GM19238 (cell line): ENCODE measurements at regions not wholly inside any gene's neighbourhood (a gene's known extent, or its start where the extent isn't known, plus 50 kb on each side); places are given as distances from the start of the nearest gene placed in this dataset.
"Not testable (repeated sequence)": the region's sequence is repeated elsewhere in the genome, so short reads cannot be mapped to it uniquely, and the experiment has no call there.

Experiments used
- DNase-seq: peaks from one replicate; pipeline ENCODE4 v3.0.0; 2011; ENCODE audit warnings: low spot score; ENCODE audit not compliant: insufficient read length

DNA sequence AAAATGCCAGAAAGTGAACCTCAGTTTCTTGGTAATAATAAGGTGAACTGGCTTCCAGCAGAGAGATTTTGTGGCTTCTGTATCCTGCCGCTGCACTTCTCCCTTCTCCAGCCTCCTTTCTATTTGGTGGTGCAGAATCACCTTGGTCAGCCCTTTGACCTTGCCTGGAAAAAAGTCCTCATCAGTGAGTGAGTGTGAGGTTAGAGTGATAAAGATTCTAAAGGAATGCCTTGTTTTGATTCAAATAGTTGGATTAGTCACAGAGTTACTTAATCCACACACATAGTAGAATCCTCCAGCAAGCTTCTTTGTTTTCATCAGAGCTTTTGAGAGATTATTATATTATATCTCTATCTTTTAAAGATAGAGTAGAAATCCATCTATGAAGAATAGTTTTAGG lies 140.9 kb downstream of the KCNRG start:
- DNase-seq: no peak

DNA sequence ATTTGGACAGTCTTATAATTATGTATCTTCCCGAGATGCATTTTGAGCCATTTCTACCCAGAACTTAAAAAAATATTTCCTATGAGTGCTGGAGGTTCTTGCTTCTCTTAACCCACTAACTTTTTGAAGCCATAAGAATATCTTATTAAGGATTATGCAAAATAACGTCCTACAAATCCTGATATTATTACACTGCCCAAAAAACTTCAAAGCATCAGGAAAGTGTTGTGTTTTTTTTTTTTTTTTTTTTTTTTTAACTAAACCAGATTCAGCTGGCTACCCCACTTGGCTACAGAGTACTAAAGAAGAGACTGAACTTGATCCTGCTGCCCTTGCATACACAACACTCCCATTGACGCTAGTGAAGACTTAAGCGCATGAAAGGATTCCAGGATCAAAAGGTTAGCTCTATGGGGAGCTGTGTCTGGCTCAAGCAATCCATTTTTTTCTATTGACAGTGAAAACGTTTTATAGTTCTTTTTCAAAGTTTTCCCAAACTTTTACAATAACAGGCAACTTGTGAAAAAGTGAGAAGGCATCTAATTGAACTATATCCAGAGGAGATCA lies 141.4 kb downstream of the KCNRG start:
- DNase-seq: no peak

DNA sequence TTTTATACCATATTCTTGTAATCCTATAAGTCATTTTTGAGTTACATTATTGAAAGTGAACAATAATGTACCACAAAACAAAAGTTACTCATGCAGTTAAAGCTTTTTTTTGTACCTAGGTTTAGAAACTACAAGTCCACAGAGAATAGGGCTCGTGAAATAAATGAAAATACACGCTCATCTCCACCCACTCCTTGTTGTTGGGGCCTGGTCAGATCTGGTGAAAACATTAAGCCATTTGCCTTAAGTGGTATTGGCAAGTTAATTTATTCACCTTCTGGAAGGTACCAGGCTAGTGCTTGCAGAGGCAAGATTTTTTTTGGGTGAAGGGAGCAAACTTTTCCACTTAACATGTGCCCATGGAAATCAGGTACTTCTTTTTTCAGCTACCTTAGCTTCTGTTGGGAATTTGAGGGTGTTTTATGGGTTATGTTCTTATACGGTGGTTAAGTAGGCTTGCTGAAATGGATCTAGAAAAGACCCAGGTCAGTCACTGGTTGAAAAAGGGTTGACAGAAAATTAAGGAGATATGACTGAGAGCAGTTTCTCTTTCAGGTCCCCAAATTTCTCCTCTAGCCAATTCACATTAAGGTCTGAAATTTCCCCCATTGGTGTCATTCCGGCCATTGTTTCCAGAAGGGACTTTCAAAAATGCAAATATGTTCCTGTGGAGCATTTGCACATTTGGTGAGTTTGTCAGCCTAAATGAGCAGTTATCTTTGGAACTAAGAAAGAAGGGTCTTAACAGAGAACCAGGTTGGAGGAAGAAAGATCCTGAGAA lies 143.3 kb downstream of the KCNRG start:
- DNase-seq: no peak

DNA sequence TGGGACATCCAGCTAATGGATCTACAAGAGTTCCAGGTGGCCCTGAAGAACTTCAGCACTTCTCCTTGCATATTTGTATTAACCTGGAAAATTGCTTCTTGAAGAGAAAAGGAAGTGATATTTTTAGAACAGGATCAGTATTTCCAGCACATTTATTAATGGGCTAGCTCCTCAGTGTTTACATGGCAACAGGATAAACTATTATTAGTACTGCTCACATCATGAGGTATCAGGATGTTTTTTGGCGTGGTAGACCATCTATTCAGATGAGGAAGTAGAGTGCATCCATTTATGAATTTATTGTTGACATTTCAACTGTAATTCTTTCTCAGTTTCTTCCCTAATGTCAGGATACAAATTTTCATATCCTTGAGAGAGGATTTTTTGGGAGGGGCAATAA lies 144.4 kb downstream of the KCNRG start:
- no peak for DNase-seq

GRCh38 chr13:50161052-50161451 lies 145.8 kb downstream of the KCNRG start:
- no peak for DNase-seq

DNA sequence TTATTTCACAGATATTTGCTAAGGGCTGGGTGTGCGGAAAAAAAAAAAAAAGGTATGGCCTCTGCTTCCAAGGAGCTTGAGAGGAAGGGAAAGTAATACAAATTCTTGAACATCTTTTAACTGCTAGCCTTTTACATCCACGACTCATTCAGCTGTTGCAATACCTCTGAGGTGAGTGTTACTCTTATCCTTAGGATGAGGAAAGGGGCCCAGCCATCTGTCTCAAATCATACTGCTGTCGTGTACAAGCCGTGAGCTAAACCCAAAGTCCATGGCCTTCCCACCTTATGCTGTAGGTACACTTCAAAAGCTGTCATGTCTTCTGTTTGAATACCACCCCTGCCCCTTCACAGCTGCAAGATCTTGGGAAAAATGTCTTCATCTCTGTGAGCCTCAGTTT lies 146.8 kb downstream of the KCNRG start:
- no peak for DNase-seq

DNA sequence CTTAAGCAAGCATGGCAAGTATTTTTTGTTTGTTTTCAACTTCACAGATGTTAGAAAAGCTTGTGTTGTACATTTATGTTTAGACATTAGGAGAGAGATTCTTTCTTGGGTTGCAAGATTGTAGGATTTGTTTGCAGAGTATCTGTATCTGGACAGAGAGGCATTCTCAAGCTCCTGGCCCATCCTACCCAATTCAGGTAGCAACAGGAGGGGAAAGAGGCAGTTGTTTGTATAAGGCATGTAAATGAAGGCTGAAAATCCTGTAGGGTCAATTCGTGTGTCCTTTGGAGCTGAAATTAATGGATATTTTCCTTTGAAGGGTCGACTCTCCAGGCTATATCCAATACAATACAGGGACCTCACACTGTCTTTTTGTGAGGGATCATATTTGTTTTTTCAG lies 147.3 kb downstream of the KCNRG start:
- no peak for DNase-seq

- DNase-seq: no peak
Measured at GRCh38 chr13:50167224-50167947, 152.1 kb downstream of the KCNRG start.

GRCh38 chr13:50167967-50168366 lies 152.7 kb downstream of the KCNRG start:
- no peak for DNase-seq

- DNase-seq: no peak
Measured at GRCh38 chr13:50168786-50169185, 153.5 kb downstream of the KCNRG start.

GRCh38 chr13:50170447-50171037 lies 155.3 kb downstream of the KCNRG start:
- DNase-seq: no peak

DNA sequence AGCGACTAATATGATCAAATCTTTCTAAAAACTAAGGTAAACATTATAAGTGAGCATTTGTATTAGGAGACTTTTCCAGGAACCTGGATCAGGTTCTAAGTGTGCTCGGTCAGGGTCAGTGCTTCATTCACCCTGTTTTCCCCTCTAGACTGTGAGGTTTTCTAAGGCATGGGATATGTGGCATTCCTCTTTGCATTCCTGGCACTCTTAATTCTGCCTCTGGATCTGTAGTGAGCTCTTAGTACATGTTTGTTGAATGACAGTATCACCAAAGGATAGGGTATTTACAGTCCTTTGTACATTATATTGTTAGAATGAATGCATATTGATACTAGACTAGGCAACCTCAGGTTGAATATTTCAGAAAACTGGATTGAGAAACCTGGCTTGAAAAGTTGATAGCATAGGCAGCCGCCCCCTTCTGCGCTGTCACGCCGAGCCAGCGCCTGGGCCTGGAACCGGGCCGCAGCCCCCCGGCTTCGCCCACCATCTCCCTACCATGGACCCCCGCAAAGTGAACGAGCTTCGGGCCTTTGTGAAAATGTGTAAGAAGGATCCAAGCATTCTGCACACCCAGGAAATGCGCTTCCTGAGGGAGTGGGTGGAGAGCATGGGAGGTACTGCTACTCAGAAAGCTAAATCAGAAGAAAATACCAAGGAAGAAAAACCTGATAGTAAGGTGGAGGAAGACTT lies 156.5 kb downstream of the KCNRG start:
- DNase-seq: no peak

DNA sequence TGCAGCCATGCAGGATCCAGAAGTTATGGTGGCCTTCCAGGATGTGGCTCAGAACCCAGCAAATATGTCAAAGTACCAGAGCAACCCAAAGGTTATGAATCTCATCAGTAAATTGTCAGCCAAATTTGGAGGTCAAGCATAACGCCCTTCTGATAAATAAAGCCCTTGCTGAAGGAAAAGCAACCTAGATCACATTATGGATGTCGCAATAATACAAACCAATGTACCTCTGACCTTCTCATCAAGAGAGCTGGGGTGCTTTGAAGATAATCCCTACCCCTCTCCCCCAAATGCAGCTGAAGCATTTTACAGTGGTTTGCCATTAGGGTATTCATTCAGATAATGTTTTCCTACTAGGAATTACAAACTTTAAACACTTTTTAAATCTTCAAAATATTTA lies 157.8 kb downstream of the KCNRG start:
- DNase-seq: not testable (repeated sequence)

- no peak for DNase-seq
Measured at GRCh38 chr13:50174630-50175029, 159.4 kb downstream of the KCNRG start.

DNA sequence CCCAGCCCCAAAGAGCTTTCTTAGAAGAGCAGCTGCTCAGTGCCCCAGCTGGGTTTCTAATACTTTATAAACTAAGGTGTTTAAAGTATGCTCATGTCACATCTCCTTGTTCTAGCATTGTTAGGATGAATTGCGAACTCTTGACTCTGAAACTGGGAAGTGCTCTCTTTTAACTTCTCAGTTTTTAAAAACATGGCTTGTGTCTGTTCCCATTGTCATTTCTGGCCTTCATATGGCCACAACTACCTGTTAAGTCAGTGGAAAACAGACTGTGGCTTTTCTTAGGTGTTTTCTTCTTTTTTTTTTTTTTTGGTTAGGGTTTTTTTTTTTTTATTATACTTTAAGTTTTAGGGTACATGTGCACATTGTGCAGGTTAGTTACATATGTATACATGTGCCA lies 164.7 kb downstream of the KCNRG start:
- no peak for DNase-seq

DNA sequence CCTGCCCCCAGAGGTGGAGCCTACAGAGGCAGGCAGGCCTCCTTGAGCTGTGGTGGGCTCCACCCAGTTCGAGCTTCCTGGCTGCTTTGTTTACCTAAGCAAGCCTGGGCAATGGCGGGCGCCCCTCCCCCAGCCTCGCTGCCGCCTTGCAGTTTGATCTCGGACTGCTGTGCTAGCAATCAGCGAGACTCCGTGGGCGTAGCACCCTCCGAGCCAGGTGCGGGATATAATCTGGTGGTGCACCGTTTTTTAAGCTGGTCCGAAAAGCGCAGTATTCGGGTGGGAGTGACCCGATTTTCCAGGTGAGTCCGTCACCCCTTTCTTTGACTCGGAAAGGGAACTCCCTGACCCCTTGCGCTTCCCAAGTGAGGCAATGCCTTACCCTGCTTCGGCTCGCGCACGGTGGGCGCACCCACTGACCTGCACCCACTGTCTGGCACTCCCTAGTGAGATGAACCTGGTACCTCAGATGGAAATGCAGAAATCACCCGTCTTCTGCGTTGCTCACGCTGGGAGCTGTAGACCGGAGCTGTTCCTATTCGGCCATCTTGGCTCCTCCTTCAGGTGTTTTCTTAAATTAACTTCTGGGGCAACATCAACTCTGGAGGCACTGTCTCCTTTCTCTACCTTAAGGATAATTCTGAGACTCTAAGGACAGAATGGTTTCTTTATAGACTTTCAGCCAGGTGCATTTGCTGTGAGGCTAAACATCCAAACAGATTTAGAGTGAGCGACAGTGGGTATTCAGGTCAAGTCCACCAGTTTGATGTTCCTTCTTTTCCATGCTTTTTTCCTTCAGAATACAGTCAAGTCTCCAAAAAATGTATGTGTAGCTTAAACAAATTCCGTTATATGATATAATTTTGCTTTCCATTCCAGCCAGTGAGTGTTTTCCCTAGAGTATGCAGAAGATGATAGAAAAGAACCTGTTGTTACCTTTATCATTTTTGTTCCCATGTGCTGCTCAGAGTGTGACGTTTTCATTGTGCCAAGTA lies 170.8 kb downstream of the KCNRG start:
- DNase-seq: not testable (repeated sequence)

GRCh38 chr13:50187352-50188029 lies 172.2 kb downstream of the KCNRG start:
- DNase-seq: no peak

- DNase-seq: no peak
Measured at GRCh38 chr13:50188696-50189095, 173.5 kb downstream of the KCNRG start.

DNA sequence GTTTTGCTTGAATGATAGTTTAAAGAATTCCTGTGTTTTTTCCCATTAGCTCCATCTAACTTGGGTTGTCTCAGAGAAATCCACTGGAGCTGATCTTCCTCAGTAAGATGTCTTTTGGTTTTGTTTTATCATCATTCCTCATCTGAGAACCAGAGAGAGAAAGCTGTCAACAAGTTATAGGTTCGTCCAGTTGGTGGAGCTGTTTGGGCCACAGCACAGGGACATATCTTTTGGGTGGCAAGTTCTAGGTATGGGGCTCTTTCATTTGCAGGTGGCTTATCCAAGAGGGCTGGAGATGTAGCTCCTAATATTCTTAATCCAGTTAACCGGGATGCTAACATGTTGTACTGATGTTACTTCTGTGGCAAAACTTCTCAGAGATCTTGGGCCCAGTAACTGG lies 174.2 kb downstream of the KCNRG start:
- no peak for DNase-seq

DNA sequence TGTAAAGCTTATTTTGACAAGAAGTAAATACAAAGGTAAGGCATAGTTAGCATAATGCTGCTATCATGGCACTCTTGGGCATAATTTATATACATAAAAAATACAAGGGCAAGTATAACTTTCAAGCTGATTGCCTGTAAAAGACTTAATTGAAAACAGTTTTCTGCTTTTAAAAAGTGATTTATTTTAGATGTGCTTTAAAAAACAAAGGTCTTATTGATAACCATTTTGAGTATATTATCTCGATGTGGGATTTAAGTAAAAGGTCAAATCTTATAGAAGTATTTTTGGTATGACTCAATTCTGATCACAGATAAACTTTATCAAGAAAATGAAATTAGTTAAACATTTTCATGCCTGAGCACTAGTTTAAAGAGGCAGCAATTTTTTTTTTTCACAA lies 175.8 kb downstream of the KCNRG start:
- no peak for DNase-seq
